Mammary epithelial cell (primary cell): ENCODE measurements at regions not wholly inside any gene's neighbourhood (a gene's known extent, or its start where the extent isn't known, plus 50 kb on each side); places are given as distances from the start of the nearest gene placed in this dataset.

Experiments used
- CTCF ChIP-seq, 2 donors: IDR thresholded peaks in 1 of 2; conservative IDR thresholded peaks in 1 of 2; 2 replicates each; pipeline ENCODE4 v1.5.1; 2011 to 2012; ENCODE audit warnings: inconsistent platforms in 2 of 2, low read length in 2 of 2, mild to moderate bottlenecking in 2 of 2, control low read depth in 1 of 2, low read depth in 1 of 2; ENCODE audit not compliant: insufficient read depth in 1 of 2; ENCODE audit errors: extremely low read depth in 1 of 2
- EZH2 ChIP-seq: IDR thresholded peaks from 2 replicates; pipeline ENCODE4 v1.6.1; 2012; ENCODE audit warnings: low read length, inconsistent platforms, borderline replicate concordance

GRCh38 chr20:62537649-62538292 is 62.0 kb upstream of the GATA5 start:
- TF ChIP-seq CTCF (conservative IDR thresholded peaks at IDR 0.05 in 1 of 2, IDR thresholded peaks at IDR 0.05 in 1 of 2; ENCODE audit: extremely low read depth in 1 of 2, insufficient read depth in 1 of 2, low read depth in 1 of 2, low read length in 2 of 2) (no peak), EZH2 (no peak)
